A673 (cell line): ENCODE measurements at regions not wholly inside any gene's neighbourhood (a gene's known extent, or its start where the extent isn't known, plus 50 kb on each side); places are given as distances from the start of the nearest gene placed in this dataset.

ENCODE experiments used
- BruUV-seq: library from RNA; stranded (reverse); fragments of 400-500 nt; replicated peaks from 2 replicates; lab custom pipeline; 2021; lab: Mats Ljungman, UMichigan
- CTCF ChIA-PET: fragments of 300-600 bp; sonication (Branson Sonifier 250); formaldehyde crosslinking; loops from one replicate; lab custom pipeline; 2022; ENCODE audit warnings: antibody characterized with exemption; lab: Charles Lee
- POLR2A ChIA-PET: fragments of 300-600 bp; sonication (Branson Sonifier 250); formaldehyde crosslinking; loops from one replicate; lab custom pipeline; 2022; ENCODE audit warnings: antibody characterized with exemption; ENCODE audit not compliant: low non-redundant PET; lab: Charles Lee
- DNase-seq: peaks from one replicate; pipeline ENCODE4 v3.0.0-alpha.2; 2015; ENCODE audit warnings: low spot score
- H3K27ac ChIP-seq: fragments of 200-600 bp; sonication (generic); 2 replicates; pipeline ENCODE4 v1.5.1; 2016; ENCODE audit warnings: mixed run types, low read depth, mild to moderate bottlenecking, mixed read lengths, antibody characterized with exemption, low read length; ENCODE audit not compliant: poor library complexity, severe bottlenecking
- H3K27me3 ChIP-seq: fragments of 200-600 bp; sonication (generic); replicated peaks from 2 replicates; pipeline ENCODE4 v1.6.1; 2017; ENCODE audit warnings: mixed run types, low read depth, mild to moderate bottlenecking, mixed read lengths, antibody characterized with exemption, low read length; ENCODE audit not compliant: insufficient read depth, poor library complexity
- H3K36me3 ChIP-seq: fragments of 200-600 bp; sonication (generic); 2 replicates; pipeline ENCODE4 v1.6.1; 2016; ENCODE audit warnings: mixed run types, mild to moderate bottlenecking, mixed read lengths, antibody characterized with exemption, low read length; ENCODE audit not compliant: insufficient read depth, poor library complexity, severe bottlenecking
- H3K4me1 ChIP-seq: fragments of 200-600 bp; sonication (generic); 2 replicates; pipeline ENCODE4 v1.6.1; 2017; ENCODE audit warnings: mixed run types, mild to moderate bottlenecking, mixed read lengths, antibody characterized with exemption, low read length; ENCODE audit not compliant: insufficient read depth, poor library complexity, severe bottlenecking
- H3K4me3 ChIP-seq: fragments of 200-600 bp; sonication (generic); 2 replicates; pipeline ENCODE4 v1.5.1; 2016; ENCODE audit warnings: low read depth, mixed run types, mild to moderate bottlenecking, mixed read lengths, low read length; ENCODE audit not compliant: poor library complexity, severe bottlenecking
- H3K9me3 ChIP-seq: fragments of 200-600 bp; sonication (generic); 2 replicates; pipeline ENCODE4 v1.6.1; 2016; ENCODE audit warnings: mixed run types, low read depth, mild to moderate bottlenecking, mixed read lengths, antibody characterized with exemption, low read length; ENCODE audit not compliant: poor library complexity, severe bottlenecking
- EZH2 ChIP-seq: fragments of 200-600 bp; sonication (generic); IDR thresholded peaks from 2 replicates; pipeline ENCODE4 v1.6.1; 2017; ENCODE audit warnings: borderline replicate concordance, low read depth, mild to moderate bottlenecking, mixed read lengths, antibody characterized with exemption, low read length; ENCODE audit not compliant: poor library complexity, severe bottlenecking
- intact Hi-C: fragments of 100-400 bp; cut with micrococcal nuclease; formaldehyde crosslinking; loops from one replicate; pipeline ENCODE4 v1.10.0; 2022; ENCODE audit not compliant: unreplicated experiment
- TF ChIP-seq, protein P1 (sequence below): fragments of 300-800, 200-600 bp; sonication (generic); conservative IDR thresholded peaks from 2 replicates; pipeline ENCODE4 v1.5.1; 2017; ENCODE audit warnings: low read depth, mild to moderate bottlenecking, antibody characterized with exemption, low read length, moderate library complexity, mixed read lengths

DNA sequence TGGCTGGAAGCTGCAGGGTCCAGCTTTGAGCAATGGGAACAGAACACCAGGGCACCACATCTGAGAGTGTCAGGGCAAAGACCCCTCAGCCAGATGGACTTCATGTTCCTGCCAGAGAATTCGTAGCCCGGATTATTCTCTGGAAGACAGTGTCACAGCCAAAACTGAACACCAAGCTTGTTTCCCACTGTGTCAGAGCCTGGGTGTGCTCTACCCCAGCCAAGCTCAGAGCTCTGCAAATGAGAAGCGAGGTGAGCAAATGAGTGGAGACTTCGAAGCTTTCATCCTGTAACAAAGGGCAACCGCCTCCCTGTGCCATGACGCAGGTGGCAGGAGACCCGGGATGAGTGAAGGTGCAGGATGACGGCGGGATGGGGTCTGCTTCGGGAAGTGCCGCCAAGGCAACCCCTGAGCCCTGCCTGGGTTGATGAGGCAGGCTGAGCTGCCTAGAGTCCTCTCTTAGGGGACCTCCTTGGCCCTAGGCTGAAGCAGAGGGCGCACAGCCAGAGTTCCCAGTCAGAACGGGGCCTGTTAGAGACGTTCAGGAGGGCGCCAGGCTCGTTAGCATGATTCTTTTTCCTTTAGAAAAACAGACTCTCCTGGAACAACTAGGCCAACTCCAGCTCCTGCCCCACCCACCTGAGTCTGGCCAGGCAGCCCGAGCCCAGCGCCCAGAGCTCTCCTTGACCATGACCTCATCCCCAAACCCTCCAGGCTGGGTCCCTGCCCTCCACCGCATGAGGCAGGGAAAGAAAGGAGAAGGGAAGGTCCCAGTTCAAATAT lies 187.7 kb downstream of the SOD2 start:
- Histone ChIP-seq H3K27ac (no peak overlapping the region), H3K4me3 (no peak overlapping the region), H3K27me3 (no peaks in the 10 kb centered on the region), H3K36me3 (no peaks in the 10 kb centered on the region), H3K9me3 (no peaks in the 10 kb centered on the region), H3K4me1 (no peaks in the 10 kb centered on the region)
- no peak for DNase-seq
- POLR2A ChIA-PET: no interaction called here
- TF ChIP-seq EZH2: no peak
- TF ChIP-seq, protein P1, sequence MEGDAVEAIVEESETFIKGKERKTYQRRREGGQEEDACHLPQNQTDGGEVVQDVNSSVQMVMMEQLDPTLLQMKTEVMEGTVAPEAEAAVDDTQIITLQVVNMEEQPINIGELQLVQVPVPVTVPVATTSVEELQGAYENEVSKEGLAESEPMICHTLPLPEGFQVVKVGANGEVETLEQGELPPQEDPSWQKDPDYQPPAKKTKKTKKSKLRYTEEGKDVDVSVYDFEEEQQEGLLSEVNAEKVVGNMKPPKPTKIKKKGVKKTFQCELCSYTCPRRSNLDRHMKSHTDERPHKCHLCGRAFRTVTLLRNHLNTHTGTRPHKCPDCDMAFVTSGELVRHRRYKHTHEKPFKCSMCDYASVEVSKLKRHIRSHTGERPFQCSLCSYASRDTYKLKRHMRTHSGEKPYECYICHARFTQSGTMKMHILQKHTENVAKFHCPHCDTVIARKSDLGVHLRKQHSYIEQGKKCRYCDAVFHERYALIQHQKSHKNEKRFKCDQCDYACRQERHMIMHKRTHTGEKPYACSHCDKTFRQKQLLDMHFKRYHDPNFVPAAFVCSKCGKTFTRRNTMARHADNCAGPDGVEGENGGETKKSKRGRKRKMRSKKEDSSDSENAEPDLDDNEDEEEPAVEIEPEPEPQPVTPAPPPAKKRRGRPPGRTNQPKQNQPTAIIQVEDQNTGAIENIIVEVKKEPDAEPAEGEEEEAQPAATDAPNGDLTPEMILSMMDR: no peak
- intact Hi-C loops: no loop called here
- no TSS peak for BruUV-seq
- CTCF ChIA-PET: no interaction called here

- Histone ChIP-seq H3K27me3 (no peaks in the 10 kb centered on the region), H3K36me3 (no peaks in the 10 kb centered on the region), H3K9me3 (no peaks in the 10 kb centered on the region), H3K4me1 (no peaks in the 10 kb centered on the region), H3K4me3 (no peak overlapping the region), H3K27ac (no peak overlapping the region)
- DNase-seq: no peak
- intact Hi-C loops: no loop called here
- TF ChIP-seq, protein P1: no peak
- no peak for TF ChIP-seq EZH2
- POLR2A ChIA-PET: no interaction called here
- no TSS peak for BruUV-seq
- CTCF ChIA-PET: no interaction called here
Measured at GRCh38 chr6:159501558-159501957, 191.5 kb downstream of the SOD2 start.

GRCh38 chr6:159499034-159499433 lies 194.0 kb downstream of the SOD2 start:
- Histone ChIP-seq H3K27ac (no peak overlapping the region), H3K9me3 (no peaks in the 10 kb centered on the region), H3K27me3 (no peaks in the 10 kb centered on the region), H3K4me1 (no peaks in the 10 kb centered on the region), H3K36me3 (no peaks in the 10 kb centered on the region), H3K4me3 (no peak overlapping the region)
- no TSS peak for BruUV-seq
- ChIA-PET POLR2A (no interaction called here), CTCF (no interaction called here)
- intact Hi-C loops: no loop called here
- TF ChIP-seq EZH2: no peak
- TF ChIP-seq, protein P1: no peak
- no peak for DNase-seq
